ENCODE measurements at regions not wholly inside any gene's neighbourhood (a gene's known extent, or its start where the extent isn't known, plus 50 kb on each side); places are given as distances from the start of the nearest gene placed in this dataset.

- no peak for DNase-seq (ENCODE audit: low read depth, low spot score)
Observed at GRCh38 chr22:48944751-48945620, 882.7 kb downstream of the BRD1 start.

GRCh38 chr22:48944433-48944750, 883.3 kb downstream of the BRD1 start:
- no peak for DNase-seq (ENCODE audit: low read depth, low spot score)

- DNase-seq (ENCODE audit: low read depth, low spot score): no peak
Observed at GRCh38 chr22:48943567-48944432, 883.9 kb downstream of the BRD1 start.

GRCh38 chr22:48942698-48943566, 884.7 kb downstream of the BRD1 start:
- no peak for DNase-seq (ENCODE audit: low read depth, low spot score)

- DNase-seq (ENCODE audit: low read depth, low spot score): no peak
Observed at GRCh38 chr22:48941903-48942575, 885.6 kb downstream of the BRD1 start.

- DNase-seq (ENCODE audit: low read depth, low spot score): no peak
Observed at GRCh38 chr22:48941033-48941902, 886.4 kb downstream of the BRD1 start.

GRCh38 chr22:48940266-48941032, 887.2 kb downstream of the BRD1 start:
- no peak for DNase-seq (ENCODE audit: low read depth, low spot score)

- DNase-seq (ENCODE audit: low read depth, low spot score): no peak
Observed at GRCh38 chr22:48939441-48940265, 888.0 kb downstream of the BRD1 start.

GRCh38 chr22:48938741-48939140, 888.9 kb downstream of the BRD1 start:
- no peak for DNase-seq (ENCODE audit: low read depth, low spot score)

GRCh38 chr22:48937032-48937639, 890.5 kb downstream of the BRD1 start:
- no peak for DNase-seq (ENCODE audit: low read depth, low spot score)

- DNase-seq (ENCODE audit: low read depth, low spot score): no peak
Observed at GRCh38 chr22:48936391-48936790, 891.3 kb downstream of the BRD1 start.

- DNase-seq (ENCODE audit: low read depth, low spot score): no peak
Observed at GRCh38 chr22:48934446-48934845, 893.2 kb downstream of the BRD1 start.

- DNase-seq (ENCODE audit: low read depth, low spot score): no peak
Observed at GRCh38 chr22:48931452-48931851, 896.2 kb downstream of the BRD1 start.

GRCh38 chr22:48929276-48929790, 898.3 kb downstream of the BRD1 start:
- DNase-seq (ENCODE audit: low read depth, low spot score): no peak

GRCh38 chr22:48927591-48927990, 900.1 kb downstream of the BRD1 start:
- DNase-seq (ENCODE audit: low read depth, low spot score): no peak

GRCh38 chr22:48926643-48927042, 901.0 kb downstream of the BRD1 start:
- no peak for DNase-seq (ENCODE audit: low read depth, low spot score)

GRCh38 chr22:48926136-48926535, 901.5 kb downstream of the BRD1 start:
- no peak for DNase-seq (ENCODE audit: low read depth, low spot score)

GRCh38 chr22:48925450-48925849, 902.2 kb downstream of the BRD1 start:
- DNase-seq (ENCODE audit: low read depth, low spot score): no peak
